ENCODE measurements at regions not wholly inside any gene's neighbourhood (a gene's known extent, or its start where the extent isn't known, plus 50 kb on each side); places are given as distances from the start of the nearest gene placed in this dataset.

DNA sequence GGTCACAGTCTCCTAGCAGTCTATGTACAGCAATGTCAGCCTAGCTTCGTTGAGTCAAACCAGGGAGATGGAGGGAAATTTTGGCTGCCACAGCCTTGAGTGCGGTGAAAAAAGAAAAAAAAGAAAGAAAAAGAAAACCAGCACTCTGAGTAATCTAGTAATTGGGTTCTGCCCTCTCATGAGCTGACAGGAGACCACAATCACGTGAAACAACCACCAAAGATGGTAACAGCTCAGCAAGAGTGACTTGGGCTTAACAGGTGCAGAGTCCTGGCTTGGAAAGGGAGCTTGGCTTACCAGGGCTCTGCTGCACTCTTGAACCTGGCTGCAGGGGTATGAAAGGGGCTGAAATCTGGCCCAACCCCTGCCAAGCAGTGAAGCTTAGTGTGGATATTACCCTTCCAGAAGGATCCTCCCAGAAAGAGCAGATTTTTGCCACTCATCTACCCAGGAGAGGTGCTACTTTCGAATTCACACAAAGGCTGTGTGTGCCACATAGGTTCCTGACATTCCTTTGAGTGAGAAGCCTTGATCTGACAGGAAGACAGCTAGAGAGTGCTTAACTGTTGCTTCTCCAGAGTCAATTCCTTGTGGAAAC is 350.3 kb downstream of the PTTG2 start:
- Histone ChIP-seq H3K36me3 (ENCODE audit: insufficient read depth) (no peaks in the 10 kb centered on the region), H3K27ac (peak overlapping the region; percentile 88), H3K4me3 (IDR thresholded peaks at IDR 0.05; ENCODE audit: insufficient read depth, low read depth, low read length) (no peak overlapping the region), H3K27me3 (ENCODE audit: insufficient read depth, low read depth) (no peaks in the 10 kb centered on the region), H3K79me2 (ENCODE audit: insufficient read depth, low read depth) (no peaks in the 10 kb centered on the region), H3K4me2 (peak overlapping the region; percentile 92), H3K9ac (peak overlapping the region; percentile 56; the same call in 1 of the 2 replicates), H2AFZ (ENCODE audit: low read depth) (peak overlapping the region; percentile 42; the same call in 1 of the 2 replicates), H3K4me1 (ENCODE audit: low read depth, poor library complexity, severe bottlenecking) (peaks cover 86% of the 10 kb centered on the region), H4K20me1 (ENCODE audit: insufficient read depth) (no peaks in the 10 kb centered on the region)
- TF ChIP-seq, protein P1, sequence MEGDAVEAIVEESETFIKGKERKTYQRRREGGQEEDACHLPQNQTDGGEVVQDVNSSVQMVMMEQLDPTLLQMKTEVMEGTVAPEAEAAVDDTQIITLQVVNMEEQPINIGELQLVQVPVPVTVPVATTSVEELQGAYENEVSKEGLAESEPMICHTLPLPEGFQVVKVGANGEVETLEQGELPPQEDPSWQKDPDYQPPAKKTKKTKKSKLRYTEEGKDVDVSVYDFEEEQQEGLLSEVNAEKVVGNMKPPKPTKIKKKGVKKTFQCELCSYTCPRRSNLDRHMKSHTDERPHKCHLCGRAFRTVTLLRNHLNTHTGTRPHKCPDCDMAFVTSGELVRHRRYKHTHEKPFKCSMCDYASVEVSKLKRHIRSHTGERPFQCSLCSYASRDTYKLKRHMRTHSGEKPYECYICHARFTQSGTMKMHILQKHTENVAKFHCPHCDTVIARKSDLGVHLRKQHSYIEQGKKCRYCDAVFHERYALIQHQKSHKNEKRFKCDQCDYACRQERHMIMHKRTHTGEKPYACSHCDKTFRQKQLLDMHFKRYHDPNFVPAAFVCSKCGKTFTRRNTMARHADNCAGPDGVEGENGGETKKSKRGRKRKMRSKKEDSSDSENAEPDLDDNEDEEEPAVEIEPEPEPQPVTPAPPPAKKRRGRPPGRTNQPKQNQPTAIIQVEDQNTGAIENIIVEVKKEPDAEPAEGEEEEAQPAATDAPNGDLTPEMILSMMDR (conservative IDR thresholded peaks at IDR 0.05; ENCODE audit: low read depth, low read length), result no peak

GRCh38 chr4:38311495-38312126 is 351.4 kb downstream of the PTTG2 start:
- Histone ChIP-seq H2AFZ (ENCODE audit: low read depth) (no peak overlapping the region), H4K20me1 (ENCODE audit: insufficient read depth) (no peaks in the 10 kb centered on the region), H3K36me3 (ENCODE audit: insufficient read depth) (no peaks in the 10 kb centered on the region), H3K9ac (no peak overlapping the region), H3K4me1 (ENCODE audit: low read depth, poor library complexity, severe bottlenecking) (peaks cover 76% of the 10 kb centered on the region), H3K27ac (peak overlapping the region; percentile 88; the same call in 1 of the 2 replicates), H3K4me2 (peak overlapping the region; percentile 74), H3K4me3 (IDR thresholded peaks at IDR 0.05; ENCODE audit: insufficient read depth, low read depth, low read length) (no peak overlapping the region), H3K27me3 (ENCODE audit: insufficient read depth, low read depth) (no peaks in the 10 kb centered on the region), H3K79me2 (ENCODE audit: insufficient read depth, low read depth) (no peaks in the 10 kb centered on the region)
- TF ChIP-seq, protein P1 (conservative IDR thresholded peaks at IDR 0.05; ENCODE audit: low read depth, low read length), result no peak

DNA sequence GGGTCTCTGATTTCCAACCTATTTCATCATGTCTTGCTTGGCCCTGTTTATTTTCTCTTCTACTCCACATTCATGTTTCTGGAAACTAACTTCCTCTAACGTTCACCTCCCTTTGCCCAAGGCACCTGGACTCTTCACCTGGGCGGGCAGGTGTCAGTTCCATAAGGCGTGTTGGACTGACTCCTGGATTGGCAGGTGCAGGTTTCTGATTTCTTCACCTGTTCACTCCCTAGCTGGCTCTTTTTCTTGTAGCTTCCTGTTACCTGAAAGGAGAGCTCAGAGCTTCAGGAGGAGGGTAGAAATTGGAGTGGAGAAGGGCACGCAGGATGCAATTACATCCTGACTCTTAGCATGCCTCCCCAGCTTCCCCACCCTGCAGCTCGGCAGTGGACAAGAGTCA is 350.8 kb upstream of the KLF3 start:
- Histone ChIP-seq H2AFZ (ENCODE audit: low read depth) (no peak overlapping the region), H3K27me3 (ENCODE audit: insufficient read depth, low read depth) (no peaks in the 10 kb centered on the region), H3K36me3 (ENCODE audit: insufficient read depth) (no peaks in the 10 kb centered on the region), H3K4me3 (IDR thresholded peaks at IDR 0.05; ENCODE audit: insufficient read depth, low read depth, low read length) (no peak overlapping the region), H3K4me1 (ENCODE audit: low read depth, poor library complexity, severe bottlenecking) (peaks cover 63% of the 10 kb centered on the region), H3K4me2 (peak overlapping the region; percentile 36; the same call in 1 of the 2 replicates), H4K20me1 (ENCODE audit: insufficient read depth) (no peaks in the 10 kb centered on the region), H3K79me2 (ENCODE audit: insufficient read depth, low read depth) (no peaks in the 10 kb centered on the region), H3K9ac (no peak overlapping the region), H3K27ac (no peak overlapping the region)
- TF ChIP-seq, protein P1 (conservative IDR thresholded peaks at IDR 0.05; ENCODE audit: low read depth, low read length), result no peak

DNA sequence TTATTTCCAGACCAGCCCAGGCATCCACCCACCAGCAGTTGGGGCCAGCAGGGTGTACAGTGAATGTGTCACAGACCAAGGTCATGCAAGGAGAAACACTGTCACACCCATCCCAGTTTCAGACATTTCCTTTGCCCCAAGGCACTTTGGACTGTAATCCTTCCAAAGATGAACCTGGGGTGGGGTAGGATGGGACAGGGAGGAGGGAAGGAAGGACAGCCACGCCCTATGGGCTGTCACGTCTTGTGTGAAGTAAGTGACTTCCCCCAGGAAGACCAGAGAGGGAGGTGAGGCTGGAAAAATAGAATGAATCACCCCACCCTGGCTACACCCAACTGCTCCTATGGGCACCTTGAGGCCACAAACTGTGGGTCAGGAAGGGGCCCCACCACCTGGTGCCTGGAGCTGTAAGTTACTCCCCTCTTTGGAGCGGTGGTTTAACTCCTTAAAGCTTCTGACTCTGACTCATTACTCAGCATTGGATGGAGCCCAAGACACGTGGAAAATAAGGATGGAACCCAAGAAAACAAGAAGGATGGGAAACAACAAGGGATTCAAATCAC is 349.9 kb upstream of the KLF3 start:
- Histone ChIP-seq H3K4me2 (0 out of 2 replicates have a peak overlapping the region, but pooled peaks have one; percentile 36), H4K20me1 (ENCODE audit: insufficient read depth) (no peaks in the 10 kb centered on the region), H3K4me3 (IDR thresholded peaks at IDR 0.05; ENCODE audit: insufficient read depth, low read depth, low read length) (no peak overlapping the region), H3K79me2 (ENCODE audit: insufficient read depth, low read depth) (no peaks in the 10 kb centered on the region), H3K36me3 (ENCODE audit: insufficient read depth) (no peaks in the 10 kb centered on the region), H3K4me1 (ENCODE audit: low read depth, poor library complexity, severe bottlenecking) (peaks cover 57% of the 10 kb centered on the region), H3K27me3 (ENCODE audit: insufficient read depth, low read depth) (no peaks in the 10 kb centered on the region), H2AFZ (ENCODE audit: low read depth) (no peak overlapping the region), H3K27ac (no peak overlapping the region), H3K9ac (no peak overlapping the region)
- TF ChIP-seq, protein P1 (conservative IDR thresholded peaks at IDR 0.05; ENCODE audit: low read depth, low read length), result no peak

Measured in KMS-11 (cell line).